ENCODE measurements at regions not wholly inside any gene's neighbourhood (a gene's known extent, or its start where the extent isn't known, plus 50 kb on each side); places are given as distances from the start of the nearest gene placed in this dataset.

- 42% methylated on average over 1 of the region's 1 CpG for WGBS (ENCODE audit: low lambda C conversion rate)
- H3K79me2 ChIP-seq (ENCODE audit: insufficient read depth): no peaks in the 10 kb centered on the region
- no peak for DNase-seq
- no peak overlapping the region for H3K27ac ChIP-seq (ENCODE audit: low read depth in 2 of 2, low read length in 1 of 2)
- no peak overlapping the region for H3K4me2 ChIP-seq
- no peaks in the 10 kb centered on the region for H3K9me2 ChIP-seq
- TF ChIP-seq RCOR1 (IDR thresholded peaks at IDR 0.05; ENCODE audit: low read length) (no peak), YY1 (IDR thresholded peaks at IDR 0.05; ENCODE audit: low read depth) (no peak), ELF1 (IDR thresholded peaks at IDR 0.05) (no peak), TCF12 (IDR thresholded peaks at IDR 0.05) (no peak), EP300 (IDR thresholded peaks at IDR 0.05; ENCODE audit: borderline replicate concordance in 1 of 2, low read depth in 1 of 2, low read length in 1 of 2) (no peak)
- no peaks in the 10 kb centered on the region for H4K20me1 ChIP-seq (ENCODE audit: insufficient read depth)
- no peaks in the 10 kb centered on the region for H3F3A ChIP-seq (replicated peaks; ENCODE audit: insufficient read depth)
- H3K4me3 ChIP-seq (ENCODE audit: low read depth in 2 of 2, low read length in 1 of 2): no peak overlapping the region
- no peak overlapping the region for H2AFZ ChIP-seq (ENCODE audit: low read depth)
- ChIA-PET CTCF (no interaction called here), POLR2A (no interaction called here)
- H3K4me1 ChIP-seq (ENCODE audit: control insufficient read depth in 1 of 2, insufficient read depth in 2 of 2, low read depth in 1 of 2, low read length in 1 of 2): no peaks in the 10 kb centered on the region
- no peak overlapping the region for H3K9ac ChIP-seq
- H3K36me3 ChIP-seq (replicated peaks in 1 of 2; ENCODE audit: control insufficient read depth in 1 of 2, insufficient read depth in 2 of 2, low read length in 1 of 2): no peaks in the 10 kb centered on the region
- no peaks in the 10 kb centered on the region for H3K9me3 ChIP-seq
- H3K27me3 ChIP-seq (ENCODE audit: insufficient read depth): no peaks in the 10 kb centered on the region
These were observed 110.8 kb upstream of the CADPS start for GRCh38 chr3:62986061-62986460.

- H4K20me1 ChIP-seq (ENCODE audit: insufficient read depth): no peaks in the 10 kb centered on the region
- no peak for DNase-seq
- H3K4me1 ChIP-seq (ENCODE audit: control insufficient read depth in 1 of 2, insufficient read depth in 2 of 2, low read depth in 1 of 2, low read length in 1 of 2): no peaks in the 10 kb centered on the region
- ChIA-PET POLR2A (no interaction called here), CTCF (no interaction called here)
- H3K4me2 ChIP-seq: no peak overlapping the region
- H3K27ac ChIP-seq (ENCODE audit: low read depth in 2 of 2, low read length in 1 of 2): no peak overlapping the region
- TF ChIP-seq JUND (IDR thresholded peaks at IDR 0.05) (no peak), GABPA (IDR thresholded peaks at IDR 0.05; ENCODE audit: low read depth) (no peak), RCOR1 (IDR thresholded peaks at IDR 0.05; ENCODE audit: low read length) (no peak), RAD21 (IDR thresholded peaks at IDR 0.05; ENCODE audit: low read length) (no peak), REST (IDR thresholded peaks at IDR 0.05; ENCODE audit: low read depth, low read length) (no peak), TAF1 (IDR thresholded peaks at IDR 0.05; ENCODE audit: borderline replicate concordance, low read depth, low read length) (no peak), ZBTB33 (IDR thresholded peaks at IDR 0.05; ENCODE audit: borderline replicate concordance, low read depth) (no peak), SMC3 (IDR thresholded peaks at IDR 0.05; ENCODE audit: low read depth, low read length) (no peak), RXRA (IDR thresholded peaks at IDR 0.05; ENCODE audit: borderline replicate concordance, low read depth) (no peak), GATA2 (CRISPR knock-in tag; IDR thresholded peaks at IDR 0.05) (no peak), CTCF (IDR thresholded peaks at IDR 0.05) (no peak), FOSL2 (IDR thresholded peaks at IDR 0.05; ENCODE audit: borderline replicate concordance, low read depth) (no peak), POLR2AphosphoS5 (IDR thresholded peaks at IDR 0.05; ENCODE audit: low read depth, low read length) (no peak), IRF3 (IDR thresholded peaks at IDR 0.05; ENCODE audit: low read depth, low read length) (no peak)
- H3K9me3 ChIP-seq: no peaks in the 10 kb centered on the region
- 81% methylated on average over 8 of the region's 8 CpGs for WGBS (ENCODE audit: low lambda C conversion rate)
- no peak overlapping the region for H2AFZ ChIP-seq (ENCODE audit: low read depth)
- H3K9me2 ChIP-seq: no peaks in the 10 kb centered on the region
- H3K36me3 ChIP-seq (replicated peaks in 1 of 2; ENCODE audit: control insufficient read depth in 1 of 2, insufficient read depth in 2 of 2, low read length in 1 of 2): no peaks in the 10 kb centered on the region
- H3K27me3 ChIP-seq (ENCODE audit: insufficient read depth): no peaks in the 10 kb centered on the region
- H3K79me2 ChIP-seq (ENCODE audit: insufficient read depth): no peaks in the 10 kb centered on the region
- no peak overlapping the region for H3K4me3 ChIP-seq (ENCODE audit: low read depth in 2 of 2, low read length in 1 of 2)
- H3K9ac ChIP-seq: no peak overlapping the region
- no peaks in the 10 kb centered on the region for H3F3A ChIP-seq (replicated peaks; ENCODE audit: insufficient read depth)
These were observed 112.5 kb upstream of the CADPS start for GRCh38 chr3:62987721-62988120.

All from SK-N-SH (cell line).